Suprapubic skin (tissue), 4 donors: ENCODE measurements at regions not wholly inside any gene's neighbourhood (a gene's known extent, or its start where the extent isn't known, plus 50 kb on each side); places are given as distances from the start of the nearest gene placed in this dataset.
A peak's percentile ranks its signal among the peaks of the same experiment; 100 is the strongest.

ENCODE experiments used
- DNase-seq, 2 donors: peaks; one replicate each; pipeline ENCODE4 v3.0.0-alpha.2; 2019; ENCODE audit warnings: low spot score in 2 of 2
- H3K27ac ChIP-seq: fragments of 200-600 bp; sonication (generic); one replicate; pipeline ENCODE4 v1.5.1; 2019
- H3K27me3 ChIP-seq: fragments of 200-600 bp; sonication (generic); one replicate; pipeline ENCODE4 v1.5.1; 2019
- H3K36me3 ChIP-seq: fragments of 200-600 bp; sonication (generic); one replicate; pipeline ENCODE4 v1.5.1; 2019
- H3K4me1 ChIP-seq: fragments of 200-600 bp; sonication (generic); one replicate; pipeline ENCODE4 v1.5.1; 2019
- H3K4me3 ChIP-seq: fragments of 200-600 bp; sonication (generic); one replicate; pipeline ENCODE4 v1.5.1; 2019; ENCODE audit warnings: mild to moderate bottlenecking
- H3K9me3 ChIP-seq: fragments of 200-600 bp; sonication (generic); one replicate; pipeline ENCODE4 v1.5.1; 2019
- CTCF ChIP-seq, 2 donors: fragments of 200-600 bp in 1 of 2; fragments of 450-650 bp in 1 of 2; sonication (generic) in 1 of 2; IDR thresholded peaks; one replicate each; pipeline ENCODE4 v1.5.1; 2016 to 2019; ENCODE audit warnings: antibody characterized with exemption in 2 of 2, mild to moderate bottlenecking in 1 of 2, moderate library complexity in 1 of 2
- EP300 ChIP-seq: sonication (generic); formaldehyde crosslinking; IDR thresholded peaks from one replicate; pipeline ENCODE4 v1.6.1; 2017; ENCODE audit warnings: antibody characterized with exemption
- POLR2A ChIP-seq, 2 donors: fragments of 450-650 bp; IDR thresholded peaks; one replicate each; pipeline ENCODE4 v1.6.1; 2017; ENCODE audit warnings: antibody characterized with exemption in 2 of 2, mild to moderate bottlenecking in 2 of 2, moderate library complexity in 2 of 2
- POLR2AphosphoS5 ChIP-seq, 3 donors: sonication (generic); formaldehyde crosslinking; IDR thresholded peaks; one replicate each; pipeline ENCODE4 v1.6.1; 2017; ENCODE audit warnings: antibody characterized with exemption in 3 of 3
- WGBS: methylation state at CpG from one replicate; pipeline ENCODE4 v1.1.5; 2018; 5-methylcytosine and 5-hydroxymethylcytosine counted together

DNA sequence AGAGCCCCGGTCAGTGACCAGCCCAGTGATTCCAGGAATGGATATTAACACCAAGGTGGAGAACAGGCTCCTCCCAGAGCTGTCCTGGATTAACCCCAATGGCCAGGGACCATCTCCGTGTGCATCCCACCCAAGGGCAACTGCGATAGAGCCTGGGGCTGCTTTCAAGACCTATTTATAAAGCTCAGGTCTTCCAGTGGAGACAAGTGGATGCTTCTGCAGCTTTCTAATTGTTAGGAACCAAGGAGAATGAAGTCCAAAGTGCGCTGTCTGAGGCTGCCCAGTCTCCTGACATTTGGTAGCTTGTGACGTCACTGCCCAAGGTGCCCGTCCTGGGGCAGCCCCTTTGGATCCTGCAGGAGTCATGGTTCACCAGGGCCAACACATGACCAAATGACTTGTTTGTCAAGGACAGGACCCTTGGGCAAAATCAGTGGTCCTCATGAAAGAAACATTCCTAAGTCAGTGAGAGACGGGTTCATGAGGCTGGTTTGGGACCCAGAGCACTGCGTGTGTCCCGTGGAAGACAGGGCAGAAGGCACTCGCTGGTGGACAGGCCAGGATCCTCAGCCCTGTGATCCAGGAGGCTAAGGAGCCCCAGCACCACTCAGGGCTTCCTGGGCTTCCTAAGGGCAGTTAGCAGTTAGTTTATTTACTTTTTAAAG, 174.9 kb downstream of the ANKRD60 start:
- WGBS: 89% methylated on average over 10 of the region's 10 CpGs
- no peaks in the 10 kb centered on the region for H3K9me3 ChIP-seq
- H3K27ac ChIP-seq: no peak overlapping the region

GRCh38 chr20:58051367-58051766, 177.1 kb downstream of the ANKRD60 start:
- H3K9me3 ChIP-seq: no peaks in the 10 kb centered on the region
- H3K4me1 ChIP-seq: peaks cover 14% of the 10 kb centered on the region
- no peaks in the 10 kb centered on the region for H3K27me3 ChIP-seq
- DNase-seq: no peak
- 79% methylated on average over 1 of the region's 1 CpG for WGBS
- H3K36me3 ChIP-seq: no peaks in the 10 kb centered on the region
- no peak overlapping the region for H3K4me3 ChIP-seq
- no peak overlapping the region for H3K27ac ChIP-seq
- TF ChIP-seq EP300 (no peak), POLR2AphosphoS5 (IDR thresholded peaks at IDR 0.05) (no peak)

More for the DNA sequence above, 174.9 kb downstream of the ANKRD60 start:
- no peaks in the 10 kb centered on the region for H3K27me3 ChIP-seq
- no peak for DNase-seq
- H3K4me3 ChIP-seq: no peak overlapping the region
- H3K36me3 ChIP-seq: no peaks in the 10 kb centered on the region
- H3K4me1 ChIP-seq: peaks cover 10% of the 10 kb centered on the region
- no peak for TF ChIP-seq POLR2AphosphoS5 (IDR thresholded peaks at IDR 0.05)
- no peak for TF ChIP-seq POLR2A (IDR thresholded peaks at IDR 0.05)

GRCh38 chr20:58048096-58048702, 180.3 kb downstream of the ANKRD60 start:
- H3K4me1 ChIP-seq: peaks cover 8% of the 10 kb centered on the region
- H3K4me3 ChIP-seq: no peak overlapping the region
- TF ChIP-seq CTCF (IDR thresholded peaks at IDR 0.05): no peak
- no peak for TF ChIP-seq EP300
- no peak for TF ChIP-seq POLR2AphosphoS5 (IDR thresholded peaks at IDR 0.05)
- TF ChIP-seq POLR2A (IDR thresholded peaks at IDR 0.05): no peak
- DNase-seq: no peak
- no peaks in the 10 kb centered on the region for H3K36me3 ChIP-seq
- H3K27me3 ChIP-seq: no peaks in the 10 kb centered on the region
- H3K27ac ChIP-seq: peak overlapping the region; percentile 59
- no peaks in the 10 kb centered on the region for H3K9me3 ChIP-seq
- WGBS: 36% methylated on average over 3 of the region's 3 CpGs

- Histone ChIP-seq H3K27me3 (no peaks in the 10 kb centered on the region), H3K4me3 (no peak overlapping the region), H3K9me3 (no peaks in the 10 kb centered on the region), H3K4me1 (peaks cover 12% of the 10 kb centered on the region), H3K36me3 (no peaks in the 10 kb centered on the region), H3K27ac (peak overlapping the region; percentile 33)
- DNase-seq: no peak
- TF ChIP-seq POLR2A (IDR thresholded peaks at IDR 0.05) (no peak), CTCF (IDR thresholded peaks at IDR 0.05) (no peak), EP300 (no peak), POLR2AphosphoS5 (IDR thresholded peaks at IDR 0.05) (no peak)
- WGBS: 77% methylated on average over 5 of the region's 5 CpGs
These were observed 182.1 kb downstream of the ANKRD60 start for GRCh38 chr20:58046311-58046710.

DNA sequence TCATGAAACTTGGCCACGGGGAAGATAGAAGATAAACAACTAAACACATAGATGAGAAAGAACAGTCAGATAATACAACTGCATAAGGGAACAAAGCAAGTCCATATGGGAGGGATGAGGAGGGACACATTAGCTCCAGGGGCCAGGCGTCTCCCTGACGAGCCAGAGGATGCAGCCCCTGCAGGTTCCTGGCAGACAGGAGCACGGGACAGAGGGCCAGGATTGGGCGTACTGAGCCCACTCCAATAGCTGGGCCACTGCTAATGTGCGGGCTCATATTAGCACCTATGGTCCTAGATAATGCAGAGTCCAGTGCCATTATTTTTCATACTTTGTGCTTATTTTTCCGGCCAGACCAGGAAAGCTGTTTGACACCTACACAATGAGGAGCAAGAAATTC, 182.9 kb downstream of the ANKRD60 start:
- Histone ChIP-seq H3K4me3 (no peak overlapping the region), H3K9me3 (no peaks in the 10 kb centered on the region), H3K27ac (peak overlapping the region; percentile 15), H3K36me3 (no peaks in the 10 kb centered on the region), H3K27me3 (no peaks in the 10 kb centered on the region), H3K4me1 (peaks cover 12% of the 10 kb centered on the region)
- DNase-seq: no peak
- 78% methylated on average over 7 of the region's 7 CpGs for WGBS
- TF ChIP-seq POLR2A (IDR thresholded peaks at IDR 0.05): no peak
- no peak for TF ChIP-seq CTCF (IDR thresholded peaks at IDR 0.05)
- no peak for TF ChIP-seq EP300
- TF ChIP-seq POLR2AphosphoS5 (IDR thresholded peaks at IDR 0.05): no peak

- no peaks in the 10 kb centered on the region for H3K36me3 ChIP-seq
These were observed 183.4 kb downstream of the ANKRD60 start for GRCh38 chr20:58044931-58045555.

More at GRCh38 chr20:58044931-58045555, 183.4 kb downstream of the ANKRD60 start:
- H3K4me3 ChIP-seq: no peak overlapping the region
- WGBS: 79% methylated on average over 9 of the region's 9 CpGs
- H3K4me1 ChIP-seq: peaks cover 12% of the 10 kb centered on the region
- H3K9me3 ChIP-seq: no peaks in the 10 kb centered on the region
- TF ChIP-seq POLR2AphosphoS5 (IDR thresholded peaks at IDR 0.05) (no peak), CTCF (IDR thresholded peaks at IDR 0.05) (no peak), EP300 (no peak), POLR2A (IDR thresholded peaks at IDR 0.05) (no peak)
- H3K27ac ChIP-seq: peak overlapping the region; percentile 15
- peaks cover 1% of the 10 kb centered on the region for H3K27me3 ChIP-seq
- DNase-seq: no peak
